MM.1S (cell line): ENCODE measurements at regions not wholly inside any gene's neighbourhood (a gene's known extent, or its start where the extent isn't known, plus 50 kb on each side); places are given as distances from the start of the nearest gene placed in this dataset.

Source experiments
- CTCF ChIP-seq: fragments of 300-600 bp; sonication (generic); IDR thresholded peaks from 2 replicates; pipeline ENCODE4 v1.5.1; 2016; ENCODE audit warnings: antibody characterized with exemption, low read length, mixed read lengths
- EZH2 ChIP-seq: fragments of 300-600 bp; sonication (generic); optimal IDR thresholded peaks from 2 replicates; pipeline ENCODE3; 2017; ENCODE audit warnings: low read depth, mild to moderate bottlenecking, antibody characterized with exemption, low read length, mixed read lengths

- TF ChIP-seq CTCF (no peak), EZH2 (no peak)
These were observed 215.0 kb upstream of the PRNP start for GRCh38 chr20:4471221-4471620.
